ENCODE measurements at regions not wholly inside any gene's neighbourhood (a gene's known extent, or its start where the extent isn't known, plus 50 kb on each side); places are given as distances from the start of the nearest gene placed in this dataset.

DNA sequence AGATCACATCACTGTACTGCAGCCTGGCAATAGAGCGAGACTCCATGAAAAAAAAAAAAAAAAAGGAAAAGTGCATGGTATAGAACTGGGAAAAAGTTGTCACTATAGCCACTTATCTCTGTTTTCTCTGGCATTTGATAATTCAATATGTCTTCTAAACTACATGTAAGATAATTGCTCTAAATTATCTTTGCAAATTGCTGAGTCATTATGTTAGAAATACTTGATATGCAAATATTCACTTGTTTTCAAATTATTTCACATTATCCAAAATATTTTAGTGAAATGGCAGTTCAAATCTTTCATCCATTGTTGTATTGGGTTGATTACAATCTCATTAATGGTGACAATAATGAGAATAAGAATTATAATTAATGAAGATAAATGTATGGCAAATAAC, 1455.1 kb downstream of the KCNT2 start (continued):
- TF ChIP-seq, protein P1, sequence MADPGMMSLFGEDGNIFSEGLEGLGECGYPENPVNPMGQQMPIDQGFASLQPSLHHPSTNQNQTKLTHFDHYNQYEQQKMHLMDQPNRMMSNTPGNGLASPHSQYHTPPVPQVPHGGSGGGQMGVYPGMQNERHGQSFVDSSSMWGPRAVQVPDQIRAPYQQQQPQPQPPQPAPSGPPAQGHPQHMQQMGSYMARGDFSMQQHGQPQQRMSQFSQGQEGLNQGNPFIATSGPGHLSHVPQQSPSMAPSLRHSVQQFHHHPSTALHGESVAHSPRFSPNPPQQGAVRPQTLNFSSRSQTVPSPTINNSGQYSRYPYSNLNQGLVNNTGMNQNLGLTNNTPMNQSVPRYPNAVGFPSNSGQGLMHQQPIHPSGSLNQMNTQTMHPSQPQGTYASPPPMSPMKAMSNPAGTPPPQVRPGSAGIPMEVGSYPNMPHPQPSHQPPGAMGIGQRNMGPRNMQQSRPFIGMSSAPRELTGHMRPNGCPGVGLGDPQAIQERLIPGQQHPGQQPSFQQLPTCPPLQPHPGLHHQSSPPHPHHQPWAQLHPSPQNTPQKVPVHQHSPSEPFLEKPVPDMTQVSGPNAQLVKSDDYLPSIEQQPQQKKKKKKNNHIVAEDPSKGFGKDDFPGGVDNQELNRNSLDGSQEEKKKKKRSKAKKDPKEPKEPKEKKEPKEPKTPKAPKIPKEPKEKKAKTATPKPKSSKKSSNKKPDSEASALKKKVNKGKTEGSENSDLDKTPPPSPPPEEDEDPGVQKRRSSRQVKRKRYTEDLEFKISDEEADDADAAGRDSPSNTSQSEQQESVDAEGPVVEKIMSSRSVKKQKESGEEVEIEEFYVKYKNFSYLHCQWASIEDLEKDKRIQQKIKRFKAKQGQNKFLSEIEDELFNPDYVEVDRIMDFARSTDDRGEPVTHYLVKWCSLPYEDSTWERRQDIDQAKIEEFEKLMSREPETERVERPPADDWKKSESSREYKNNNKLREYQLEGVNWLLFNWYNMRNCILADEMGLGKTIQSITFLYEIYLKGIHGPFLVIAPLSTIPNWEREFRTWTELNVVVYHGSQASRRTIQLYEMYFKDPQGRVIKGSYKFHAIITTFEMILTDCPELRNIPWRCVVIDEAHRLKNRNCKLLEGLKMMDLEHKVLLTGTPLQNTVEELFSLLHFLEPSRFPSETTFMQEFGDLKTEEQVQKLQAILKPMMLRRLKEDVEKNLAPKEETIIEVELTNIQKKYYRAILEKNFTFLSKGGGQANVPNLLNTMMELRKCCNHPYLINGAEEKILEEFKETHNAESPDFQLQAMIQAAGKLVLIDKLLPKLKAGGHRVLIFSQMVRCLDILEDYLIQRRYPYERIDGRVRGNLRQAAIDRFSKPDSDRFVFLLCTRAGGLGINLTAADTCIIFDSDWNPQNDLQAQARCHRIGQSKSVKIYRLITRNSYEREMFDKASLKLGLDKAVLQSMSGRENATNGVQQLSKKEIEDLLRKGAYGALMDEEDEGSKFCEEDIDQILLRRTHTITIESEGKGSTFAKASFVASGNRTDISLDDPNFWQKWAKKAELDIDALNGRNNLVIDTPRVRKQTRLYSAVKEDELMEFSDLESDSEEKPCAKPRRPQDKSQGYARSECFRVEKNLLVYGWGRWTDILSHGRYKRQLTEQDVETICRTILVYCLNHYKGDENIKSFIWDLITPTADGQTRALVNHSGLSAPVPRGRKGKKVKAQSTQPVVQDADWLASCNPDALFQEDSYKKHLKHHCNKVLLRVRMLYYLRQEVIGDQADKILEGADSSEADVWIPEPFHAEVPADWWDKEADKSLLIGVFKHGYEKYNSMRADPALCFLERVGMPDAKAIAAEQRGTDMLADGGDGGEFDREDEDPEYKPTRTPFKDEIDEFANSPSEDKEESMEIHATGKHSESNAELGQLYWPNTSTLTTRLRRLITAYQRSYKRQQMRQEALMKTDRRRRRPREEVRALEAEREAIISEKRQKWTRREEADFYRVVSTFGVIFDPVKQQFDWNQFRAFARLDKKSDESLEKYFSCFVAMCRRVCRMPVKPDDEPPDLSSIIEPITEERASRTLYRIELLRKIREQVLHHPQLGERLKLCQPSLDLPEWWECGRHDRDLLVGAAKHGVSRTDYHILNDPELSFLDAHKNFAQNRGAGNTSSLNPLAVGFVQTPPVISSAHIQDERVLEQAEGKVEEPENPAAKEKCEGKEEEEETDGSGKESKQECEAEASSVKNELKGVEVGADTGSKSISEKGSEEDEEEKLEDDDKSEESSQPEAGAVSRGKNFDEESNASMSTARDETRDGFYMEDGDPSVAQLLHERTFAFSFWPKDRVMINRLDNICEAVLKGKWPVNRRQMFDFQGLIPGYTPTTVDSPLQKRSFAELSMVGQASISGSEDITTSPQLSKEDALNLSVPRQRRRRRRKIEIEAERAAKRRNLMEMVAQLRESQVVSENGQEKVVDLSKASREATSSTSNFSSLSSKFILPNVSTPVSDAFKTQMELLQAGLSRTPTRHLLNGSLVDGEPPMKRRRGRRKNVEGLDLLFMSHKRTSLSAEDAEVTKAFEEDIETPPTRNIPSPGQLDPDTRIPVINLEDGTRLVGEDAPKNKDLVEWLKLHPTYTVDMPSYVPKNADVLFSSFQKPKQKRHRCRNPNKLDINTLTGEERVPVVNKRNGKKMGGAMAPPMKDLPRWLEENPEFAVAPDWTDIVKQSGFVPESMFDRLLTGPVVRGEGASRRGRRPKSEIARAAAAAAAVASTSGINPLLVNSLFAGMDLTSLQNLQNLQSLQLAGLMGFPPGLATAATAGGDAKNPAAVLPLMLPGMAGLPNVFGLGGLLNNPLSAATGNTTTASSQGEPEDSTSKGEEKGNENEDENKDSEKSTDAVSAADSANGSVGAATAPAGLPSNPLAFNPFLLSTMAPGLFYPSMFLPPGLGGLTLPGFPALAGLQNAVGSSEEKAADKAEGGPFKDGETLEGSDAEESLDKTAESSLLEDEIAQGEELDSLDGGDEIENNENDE (IDR thresholded peaks at IDR 0.05; ENCODE audit: low read depth, low read length) = no peak
- TF ChIP-seq SOX6 (IDR thresholded peaks at IDR 0.05) = no peak
- no peak for TF ChIP-seq SMAD1 (IDR thresholded peaks at IDR 0.05; ENCODE audit: low read depth, low read length, partially characterized antibody)

Data from K562 (cell line).